H7 (cell line): ENCODE measurements at regions not wholly inside any gene's neighbourhood (a gene's known extent, or its start where the extent isn't known, plus 50 kb on each side); places are given as distances from the start of the nearest gene placed in this dataset.

Experiments used
- DNase-seq: peaks from one replicate; pipeline ENCODE4 v3.0.0; 2012
- H3K27me3 ChIP-seq: 2 replicates; pipeline ENCODE4 v1.6.0; 2011; ENCODE audit warnings: mild to moderate bottlenecking, low read length; ENCODE audit not compliant: control insufficient read depth, insufficient read depth
- H3K36me3 ChIP-seq: replicated peaks from 2 replicates; pipeline ENCODE4 v1.5.1; 2011; ENCODE audit warnings: low read length; ENCODE audit not compliant: control insufficient read depth, insufficient read depth
- H3K4me3 ChIP-seq: 2 replicates; pipeline ENCODE4 v1.5.1; 2011; ENCODE audit warnings: low read depth, mild to moderate bottlenecking, control low read depth, low read length, moderate library complexity; ENCODE audit not compliant: insufficient read depth

DNA sequence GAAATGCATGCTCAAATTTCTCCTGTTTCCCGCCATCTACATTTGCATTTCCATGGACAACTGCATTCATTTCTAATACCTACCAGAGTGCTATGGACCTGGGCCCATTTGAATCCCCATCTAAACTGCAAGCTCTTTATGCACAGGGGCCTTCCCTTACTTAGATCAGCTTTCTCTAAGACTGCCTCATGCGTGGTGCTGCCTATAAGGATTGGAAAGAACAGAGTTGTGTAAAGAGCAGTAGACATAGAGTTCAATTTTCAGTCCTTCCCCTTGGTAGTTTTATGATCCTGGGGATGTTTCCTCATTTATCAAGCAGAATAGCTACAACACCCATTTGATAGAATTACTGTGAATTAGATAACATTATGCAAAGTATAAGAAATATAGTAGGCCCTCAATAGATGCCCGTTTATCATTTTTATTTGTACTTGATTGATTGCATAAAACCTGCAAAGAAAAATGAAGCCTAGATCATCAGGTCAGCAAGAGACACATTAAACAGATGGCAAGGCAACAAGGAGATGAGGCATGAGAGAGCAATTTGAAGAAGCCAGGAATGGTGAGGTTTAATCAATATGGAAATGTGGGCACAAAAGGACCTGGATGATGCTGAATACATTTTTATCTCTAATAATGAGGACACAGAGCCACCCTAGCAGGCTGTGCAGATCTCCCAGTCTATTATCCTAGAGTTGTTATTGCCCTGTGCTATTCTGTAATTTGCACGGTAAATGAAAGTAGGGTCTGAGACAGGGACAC lies 359.7 kb downstream of the FAM181B start:
- no peak overlapping the region for H3K4me3 ChIP-seq
- no peaks in the 10 kb centered on the region for H3K27me3 ChIP-seq
- DNase-seq = no peak
- H3K36me3 ChIP-seq = no peaks in the 10 kb centered on the region

DNA sequence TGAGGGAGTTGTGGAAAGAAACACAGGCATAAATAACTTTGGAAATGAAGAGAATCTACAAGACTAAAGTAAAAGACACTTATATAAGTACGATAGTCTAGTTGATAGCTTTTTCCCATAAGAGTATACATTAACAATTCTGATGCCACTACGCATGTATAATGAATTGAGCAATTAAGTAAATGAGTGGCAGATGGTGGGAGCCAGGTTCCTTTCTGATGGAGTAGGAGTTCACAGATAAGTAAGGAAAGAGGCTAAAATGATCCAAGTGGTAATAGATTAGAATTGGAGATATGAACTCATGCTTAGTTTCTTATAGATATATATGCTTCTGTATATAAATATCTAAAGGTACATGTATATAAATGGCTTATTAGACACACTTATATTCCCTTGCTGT lies 368.3 kb downstream of the FAM181B start:
- no peak for DNase-seq
- Histone ChIP-seq H3K36me3 (no peaks in the 10 kb centered on the region), H3K27me3 (no peaks in the 10 kb centered on the region), H3K4me3 (no peak overlapping the region)

DNA sequence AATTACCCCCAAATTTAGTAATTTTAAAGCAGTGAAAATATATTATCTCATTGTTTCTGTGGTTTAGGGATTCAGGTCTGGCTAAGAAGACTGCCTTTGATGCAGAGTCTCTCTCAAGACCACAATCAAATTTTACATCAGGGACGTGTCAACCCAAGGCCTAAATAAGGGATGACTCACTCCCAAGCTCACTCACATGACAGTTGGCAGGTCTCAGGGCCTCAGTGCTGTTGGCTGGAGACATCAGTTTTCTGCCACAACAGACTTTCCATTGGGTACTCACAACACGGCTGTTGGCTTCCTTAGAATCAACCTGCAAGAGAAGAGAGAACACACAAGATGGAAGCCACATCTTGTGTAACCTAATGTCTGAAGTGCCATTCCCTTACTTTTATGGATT lies 377.3 kb downstream of the FAM181B start:
- Histone ChIP-seq H3K4me3 (no peak overlapping the region), H3K27me3 (no peaks in the 10 kb centered on the region), H3K36me3 (no peaks in the 10 kb centered on the region)
- DNase-seq = no peak

DNA sequence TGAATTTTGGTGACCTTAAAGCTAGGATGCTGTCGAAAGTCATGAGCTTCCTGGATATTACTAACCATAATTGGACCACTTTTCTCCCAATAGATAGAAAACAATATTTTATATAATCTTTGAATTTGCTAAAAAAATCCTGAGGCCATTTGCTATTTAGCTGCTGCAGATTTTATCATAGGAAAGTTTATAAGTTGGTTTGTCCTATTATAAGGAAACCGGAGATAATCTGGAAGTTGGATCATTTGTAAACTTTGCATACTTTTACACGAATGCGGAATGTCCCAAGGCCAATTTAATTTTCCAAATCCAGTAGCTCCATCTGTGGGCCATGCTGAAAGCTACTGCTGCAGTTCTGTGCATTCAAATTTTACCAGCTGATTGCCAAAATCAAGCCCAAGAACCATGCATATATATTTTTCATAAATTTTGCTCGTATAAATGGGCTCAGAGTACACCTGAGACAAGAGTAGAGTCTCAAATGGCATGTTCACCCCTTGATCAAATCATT lies 378.3 kb downstream of the FAM181B start:
- H3K4me3 ChIP-seq = no peak overlapping the region
- no peaks in the 10 kb centered on the region for H3K27me3 ChIP-seq
- H3K36me3 ChIP-seq = no peaks in the 10 kb centered on the region
- DNase-seq = no peak

DNA sequence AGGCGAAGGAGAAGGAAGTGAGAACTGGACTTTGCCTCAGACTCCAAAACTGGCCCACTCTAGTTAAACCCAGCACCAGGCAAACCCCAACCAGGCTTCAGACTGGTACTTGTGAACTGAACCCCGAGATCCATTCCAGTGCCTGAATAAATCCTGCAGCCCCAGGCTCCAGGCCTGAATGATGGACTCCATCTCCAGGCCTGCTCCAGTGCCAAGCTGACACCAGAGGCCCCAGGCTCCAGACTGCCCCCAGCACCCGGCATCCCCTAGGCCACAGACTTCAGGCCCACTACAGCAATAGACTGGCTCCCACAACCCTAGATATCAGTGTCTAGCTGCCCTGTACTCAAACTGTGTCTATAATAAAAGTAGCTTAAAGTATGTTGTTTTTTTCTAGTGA lies 406.8 kb downstream of the FAM181B start:
- H3K4me3 ChIP-seq = no peak overlapping the region
- no peaks in the 10 kb centered on the region for H3K36me3 ChIP-seq
- DNase-seq = no peak
- H3K27me3 ChIP-seq = no peaks in the 10 kb centered on the region

DNA sequence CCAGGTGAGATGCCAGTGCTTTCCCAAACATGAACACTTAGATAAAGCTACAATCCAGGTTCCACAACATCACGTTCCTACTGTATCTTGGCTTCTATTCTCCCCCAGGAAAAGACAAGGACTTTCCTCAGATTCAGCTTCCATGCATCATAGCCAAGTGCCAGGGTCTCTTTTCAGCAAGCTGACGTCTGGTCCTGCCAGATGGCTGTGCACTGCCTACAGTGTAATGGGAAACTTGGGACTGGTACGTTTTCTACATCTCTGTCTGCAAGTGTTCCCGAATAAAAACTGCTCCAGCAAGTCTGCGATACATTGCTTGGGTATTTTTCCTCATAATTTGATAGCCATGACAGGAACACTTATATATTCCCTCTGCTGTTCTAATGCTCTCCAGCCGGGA lies 412.5 kb downstream of the FAM181B start:
- H3K27me3 ChIP-seq = no peaks in the 10 kb centered on the region
- no peak overlapping the region for H3K4me3 ChIP-seq
- no peaks in the 10 kb centered on the region for H3K36me3 ChIP-seq
- DNase-seq = no peak

DNA sequence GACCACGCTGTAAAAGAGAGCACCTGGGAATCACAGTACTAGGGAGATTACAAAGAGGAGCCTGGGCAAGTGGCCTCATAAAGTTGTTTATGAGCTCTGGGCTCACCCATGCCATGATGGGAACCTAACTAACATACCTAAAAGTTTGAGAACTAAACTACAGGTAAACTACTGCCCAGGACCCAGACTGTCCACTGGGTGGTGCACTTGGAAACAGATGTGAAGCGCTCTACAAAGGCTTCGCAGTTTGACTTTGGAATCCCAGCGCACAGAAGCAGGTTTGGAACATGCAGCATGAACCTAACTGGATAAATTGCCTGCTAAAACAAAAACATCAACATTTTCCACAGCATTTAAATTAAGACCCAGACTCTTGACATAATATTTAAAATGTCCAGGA lies 418.6 kb downstream of the FAM181B start:
- peak; percentile 40 for DNase-seq
- Histone ChIP-seq H3K27me3 (no peaks in the 10 kb centered on the region), H3K36me3 (no peaks in the 10 kb centered on the region), H3K4me3 (no peak overlapping the region)

DNA sequence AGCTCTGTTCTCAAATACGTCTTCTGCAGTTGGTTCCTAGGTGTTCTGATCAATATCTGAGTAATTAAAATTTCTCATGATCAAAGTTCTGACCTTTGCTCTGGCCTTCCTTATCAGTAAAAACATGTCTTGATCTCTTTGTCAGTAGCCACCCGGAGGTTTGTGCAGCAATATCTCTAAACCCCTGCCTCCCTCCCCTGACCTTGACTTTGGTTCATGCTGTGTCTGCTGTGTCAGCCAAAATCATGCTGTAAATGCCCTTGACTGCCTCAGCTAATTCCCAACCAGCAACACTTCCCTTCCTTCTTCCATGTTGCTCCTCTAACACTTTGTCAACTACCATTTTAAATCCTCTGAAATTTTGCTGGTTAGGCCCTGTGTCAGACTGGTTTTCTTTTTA lies 424.7 kb downstream of the FAM181B start:
- Histone ChIP-seq H3K4me3 (no peak overlapping the region), H3K27me3 (no peaks in the 10 kb centered on the region), H3K36me3 (no peaks in the 10 kb centered on the region)
- no peak for DNase-seq

DNA sequence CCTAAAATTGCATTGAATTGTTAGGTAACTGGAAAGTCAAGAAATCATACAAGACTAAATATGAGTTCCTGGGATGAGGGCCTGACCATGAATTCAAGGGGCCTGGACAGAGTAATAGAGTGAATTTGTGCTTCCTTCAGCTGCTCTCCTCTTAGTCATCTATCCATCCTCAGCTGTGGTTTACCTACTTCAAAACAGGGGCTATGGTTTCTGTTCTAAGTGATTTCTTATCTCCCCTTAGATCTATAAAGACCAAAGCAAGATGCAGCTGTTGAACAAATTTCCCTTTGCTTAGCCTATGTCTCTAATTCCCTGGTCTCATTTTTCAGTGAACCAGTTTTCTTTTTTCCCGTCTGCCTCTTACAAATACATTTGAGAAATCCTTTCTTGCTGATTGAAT lies 428.5 kb downstream of the FAM181B start:
- DNase-seq = no peak
- Histone ChIP-seq H3K4me3 (no peak overlapping the region), H3K27me3 (no peaks in the 10 kb centered on the region), H3K36me3 (no peaks in the 10 kb centered on the region)

DNA sequence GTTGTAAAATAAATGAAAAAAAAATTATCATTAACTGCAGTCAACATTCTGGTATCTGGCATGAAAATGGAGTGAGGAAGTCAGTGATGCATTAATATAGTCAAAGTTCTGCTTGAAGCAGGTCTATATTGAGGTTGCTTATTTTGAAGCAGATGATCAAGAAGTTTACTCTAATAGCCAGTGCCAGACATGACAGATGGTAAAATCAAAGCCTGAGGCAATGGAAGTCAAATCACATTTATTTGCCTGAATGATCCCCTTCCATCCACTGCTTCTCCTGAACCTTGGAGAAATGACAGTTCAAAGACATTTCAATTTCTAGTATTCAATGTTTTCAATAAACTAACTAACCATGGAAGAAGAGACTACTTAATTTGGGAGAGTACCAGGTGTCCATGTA lies 430.0 kb downstream of the FAM181B start:
- DNase-seq = no peak
- Histone ChIP-seq H3K36me3 (no peaks in the 10 kb centered on the region), H3K27me3 (no peaks in the 10 kb centered on the region), H3K4me3 (no peak overlapping the region)

DNA sequence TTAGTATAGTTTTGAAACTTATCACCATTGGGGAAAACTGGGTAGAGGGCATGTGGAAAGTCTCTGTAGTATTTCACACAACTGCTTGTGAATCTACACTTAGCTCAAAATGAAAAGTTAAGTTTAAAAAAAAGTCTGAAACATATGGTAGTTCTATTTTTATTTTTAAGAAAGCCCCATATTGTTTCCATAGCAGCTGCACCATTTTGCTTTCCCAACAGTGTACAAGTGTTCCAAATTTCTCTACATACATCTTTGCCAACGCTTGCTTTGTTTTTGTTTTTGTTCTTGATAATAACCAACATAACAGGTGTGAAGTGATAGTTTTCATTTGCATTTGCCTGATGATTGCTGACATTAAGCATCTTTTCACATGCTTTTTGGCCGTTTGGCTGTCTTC lies 445.2 kb downstream of the FAM181B start:
- no peaks in the 10 kb centered on the region for H3K27me3 ChIP-seq
- no peaks in the 10 kb centered on the region for H3K36me3 ChIP-seq
- DNase-seq = no peak
- H3K4me3 ChIP-seq = no peak overlapping the region

DNA sequence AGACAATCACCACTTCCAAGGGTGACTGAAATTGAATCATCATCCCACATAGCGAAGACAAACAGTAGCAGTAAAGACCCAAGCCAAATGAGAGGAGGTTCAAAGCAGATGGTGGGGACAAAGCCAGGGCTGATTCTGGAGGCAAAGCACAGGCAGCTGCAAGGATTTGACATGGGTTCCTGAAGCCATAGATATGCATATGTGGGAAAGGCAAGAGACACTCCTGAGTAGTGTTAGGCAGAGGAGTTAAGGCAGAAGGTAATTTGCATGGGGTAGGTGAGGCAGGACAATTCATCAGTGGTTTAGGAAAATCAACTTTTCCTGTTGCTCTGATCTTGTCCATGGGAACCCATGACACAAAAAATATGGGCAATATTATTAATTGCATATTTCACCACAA lies 462.8 kb downstream of the FAM181B start:
- no peak for DNase-seq
- Histone ChIP-seq H3K4me3 (no peak overlapping the region), H3K27me3 (no peaks in the 10 kb centered on the region), H3K36me3 (no peaks in the 10 kb centered on the region)

DNA sequence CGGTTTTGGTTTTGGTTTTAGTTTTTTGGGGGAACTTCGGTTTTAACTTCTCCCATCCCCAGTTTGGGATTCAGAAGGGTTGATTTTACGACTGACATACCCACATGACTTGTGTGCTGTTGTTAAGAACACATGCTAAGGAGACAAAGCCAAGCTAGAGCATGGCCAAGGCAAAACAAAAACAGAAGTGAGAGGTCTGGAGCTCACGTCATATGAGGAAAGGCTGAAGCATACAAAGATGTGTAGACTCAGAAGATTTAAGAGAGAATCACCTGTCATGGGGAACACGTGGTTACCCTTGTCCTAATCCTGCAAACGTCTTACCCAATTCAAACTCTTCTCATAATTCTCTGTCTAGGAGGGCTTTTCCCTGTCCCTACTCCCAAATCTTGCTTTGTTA lies 465.0 kb downstream of the FAM181B start:
- DNase-seq = no peak
- no peaks in the 10 kb centered on the region for H3K36me3 ChIP-seq
- no peak overlapping the region for H3K4me3 ChIP-seq
- H3K27me3 ChIP-seq = no peaks in the 10 kb centered on the region

DNA sequence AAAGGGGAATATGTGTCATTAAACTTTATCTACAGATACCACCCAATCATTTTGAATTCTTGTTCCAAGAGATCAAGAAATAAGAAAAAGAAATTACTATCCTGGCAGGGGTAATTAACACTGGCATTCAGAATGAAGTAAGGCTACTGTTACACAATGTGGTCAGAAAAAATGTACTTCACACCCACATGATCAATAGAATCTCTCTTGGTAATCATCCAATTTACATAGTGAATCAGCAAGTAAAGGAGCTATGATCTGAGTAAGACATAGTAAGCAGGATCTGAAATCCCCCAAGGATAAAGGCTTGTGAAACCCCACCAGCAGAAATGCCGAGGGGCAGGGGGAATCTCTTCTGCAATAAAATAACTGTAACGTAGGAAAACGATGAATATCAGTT lies 466.5 kb downstream of the FAM181B start:
- Histone ChIP-seq H3K27me3 (no peaks in the 10 kb centered on the region), H3K36me3 (no peaks in the 10 kb centered on the region), H3K4me3 (no peak overlapping the region)
- no peak for DNase-seq

DNA sequence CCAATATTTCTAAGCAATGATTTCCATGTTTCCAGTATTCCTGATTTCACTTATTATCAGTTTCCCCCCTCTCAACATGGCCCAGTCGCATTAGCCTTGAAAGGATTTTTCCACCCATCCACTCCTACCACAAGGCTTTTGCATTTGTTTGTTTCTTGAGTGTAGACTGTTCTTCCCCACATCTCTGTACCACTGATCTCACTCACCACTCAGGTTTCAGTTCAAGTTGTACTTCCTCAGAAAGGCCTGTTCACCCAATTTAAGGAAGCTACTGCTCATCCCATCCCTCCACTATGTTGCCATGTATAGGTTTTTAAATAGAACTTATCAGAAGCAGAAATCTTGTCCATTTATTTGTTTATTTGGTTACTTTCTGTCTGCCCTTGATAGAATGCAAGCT lies 472.3 kb downstream of the FAM181B start:
- H3K4me3 ChIP-seq = no peak overlapping the region
- H3K36me3 ChIP-seq = no peaks in the 10 kb centered on the region
- no peaks in the 10 kb centered on the region for H3K27me3 ChIP-seq
- no peak for DNase-seq

DNA sequence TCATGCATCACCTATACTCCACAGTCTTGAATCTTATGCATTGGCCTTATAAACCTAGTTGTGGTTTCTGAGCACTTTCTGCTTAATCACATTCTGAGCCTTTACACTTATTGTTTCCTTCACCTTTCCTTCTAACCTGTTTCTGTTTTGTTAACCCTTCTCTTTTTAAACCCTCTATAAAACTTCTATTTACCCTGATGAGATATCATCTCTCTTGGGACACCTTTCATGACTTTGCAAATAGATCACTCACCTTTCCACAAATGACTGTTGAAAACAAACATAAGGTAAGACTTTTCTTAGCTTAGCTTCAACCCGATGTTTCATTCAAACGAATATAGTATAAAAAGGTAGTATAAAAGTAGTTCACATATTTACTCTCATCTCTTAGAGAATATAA lies 483.6 kb downstream of the FAM181B start:
- H3K36me3 ChIP-seq = no peaks in the 10 kb centered on the region
- no peaks in the 10 kb centered on the region for H3K27me3 ChIP-seq
- DNase-seq = no peak
- H3K4me3 ChIP-seq = no peak overlapping the region
